ENCODE measurements at regions not wholly inside any gene's neighbourhood (a gene's known extent, or its start where the extent isn't known, plus 50 kb on each side); places are given as distances from the start of the nearest gene placed in this dataset.

DNA sequence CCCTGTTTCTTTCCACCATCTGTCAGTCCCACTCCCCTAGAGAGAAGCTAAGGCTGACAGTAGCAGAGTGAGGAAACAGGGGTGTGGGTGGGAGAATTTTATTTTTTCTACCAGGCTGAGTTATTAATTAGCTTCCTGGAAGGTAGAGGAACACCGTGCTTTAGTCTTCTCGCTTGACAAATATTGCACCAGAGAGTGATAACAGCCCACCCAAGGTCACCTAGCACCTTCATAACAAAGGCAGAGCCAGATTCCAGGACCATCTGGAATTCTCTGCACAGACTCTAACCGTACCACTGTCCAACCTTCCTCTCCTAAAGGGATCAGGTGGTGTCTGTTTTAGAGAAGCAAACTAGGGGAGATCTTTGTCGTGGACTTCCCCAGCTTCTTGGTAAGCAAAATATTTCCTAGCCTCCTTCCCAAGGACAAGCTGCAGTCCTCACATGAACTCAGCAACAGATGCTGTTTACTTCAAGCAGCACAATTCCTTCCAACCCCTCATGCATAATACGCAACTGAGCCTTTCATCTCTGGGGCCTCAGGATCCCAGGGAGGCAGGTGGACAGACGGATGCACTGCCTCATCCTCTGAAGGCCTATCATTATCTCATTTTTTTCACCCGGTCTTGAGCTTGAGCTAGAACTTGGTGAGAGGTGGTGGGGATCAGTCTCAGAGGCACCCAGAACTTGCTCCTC lies 308.7 kb upstream of the BRINP1 start (continued):
- TF ChIP-seq, protein P1, sequence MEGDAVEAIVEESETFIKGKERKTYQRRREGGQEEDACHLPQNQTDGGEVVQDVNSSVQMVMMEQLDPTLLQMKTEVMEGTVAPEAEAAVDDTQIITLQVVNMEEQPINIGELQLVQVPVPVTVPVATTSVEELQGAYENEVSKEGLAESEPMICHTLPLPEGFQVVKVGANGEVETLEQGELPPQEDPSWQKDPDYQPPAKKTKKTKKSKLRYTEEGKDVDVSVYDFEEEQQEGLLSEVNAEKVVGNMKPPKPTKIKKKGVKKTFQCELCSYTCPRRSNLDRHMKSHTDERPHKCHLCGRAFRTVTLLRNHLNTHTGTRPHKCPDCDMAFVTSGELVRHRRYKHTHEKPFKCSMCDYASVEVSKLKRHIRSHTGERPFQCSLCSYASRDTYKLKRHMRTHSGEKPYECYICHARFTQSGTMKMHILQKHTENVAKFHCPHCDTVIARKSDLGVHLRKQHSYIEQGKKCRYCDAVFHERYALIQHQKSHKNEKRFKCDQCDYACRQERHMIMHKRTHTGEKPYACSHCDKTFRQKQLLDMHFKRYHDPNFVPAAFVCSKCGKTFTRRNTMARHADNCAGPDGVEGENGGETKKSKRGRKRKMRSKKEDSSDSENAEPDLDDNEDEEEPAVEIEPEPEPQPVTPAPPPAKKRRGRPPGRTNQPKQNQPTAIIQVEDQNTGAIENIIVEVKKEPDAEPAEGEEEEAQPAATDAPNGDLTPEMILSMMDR (IDR thresholded peaks at IDR 0.05) = no peak
- TF ChIP-seq, protein P2, sequence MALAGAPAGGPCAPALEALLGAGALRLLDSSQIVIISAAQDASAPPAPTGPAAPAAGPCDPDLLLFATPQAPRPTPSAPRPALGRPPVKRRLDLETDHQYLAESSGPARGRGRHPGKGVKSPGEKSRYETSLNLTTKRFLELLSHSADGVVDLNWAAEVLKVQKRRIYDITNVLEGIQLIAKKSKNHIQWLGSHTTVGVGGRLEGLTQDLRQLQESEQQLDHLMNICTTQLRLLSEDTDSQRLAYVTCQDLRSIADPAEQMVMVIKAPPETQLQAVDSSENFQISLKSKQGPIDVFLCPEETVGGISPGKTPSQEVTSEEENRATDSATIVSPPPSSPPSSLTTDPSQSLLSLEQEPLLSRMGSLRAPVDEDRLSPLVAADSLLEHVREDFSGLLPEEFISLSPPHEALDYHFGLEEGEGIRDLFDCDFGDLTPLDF (CRISPR knock-in tag; IDR thresholded peaks at IDR 0.05) = no peak
- TF ChIP-seq PREB (CRISPR knock-in tag; IDR thresholded peaks at IDR 0.05; ENCODE audit: borderline replicate concordance) = no peak

GRCh38 chr9:119675951-119676350 lies 306.7 kb upstream of the BRINP1 start:
- peak overlapping the region; percentile 83; the same call in 1 of the 2 replicates for H3K27ac Mint-ChIP-seq
- CTCF ChIA-PET = interaction anchor here (0.7 to 1.4 kb wide), 2 partner anchors 116 to 120 kb away, joined by 3 to 5 read pairs; no protein-coding TSS in a partner anchor
- H3K27me3 Mint-ChIP-seq (ENCODE audit: low read depth) = no peaks in the 10 kb centered on the region; the same call in 1 of the 2 replicates
- H3K4me1 Mint-ChIP-seq = peaks cover 33% of the 10 kb centered on the region
- no peak overlapping the region; the same call in 1 of the 2 replicates for H3K4me3 Mint-ChIP-seq
- DNase-seq (ENCODE audit: low spot score) (no peak), ATAC-seq (peak; percentile 71)
- H3K9me3 Mint-ChIP-seq = no peaks in the 10 kb centered on the region
- H3K36me3 Mint-ChIP-seq = no peaks in the 10 kb centered on the region
- POLR2A ChIA-PET = no interaction called here
- no peak for TF ChIP-seq FOXK1 (CRISPR knock-in tag; IDR thresholded peaks at IDR 0.05)
- no peak for TF ChIP-seq CDX4 (CRISPR knock-in tag; IDR thresholded peaks at IDR 0.05; ENCODE audit: borderline replicate concordance)
- TF ChIP-seq, protein P3, sequence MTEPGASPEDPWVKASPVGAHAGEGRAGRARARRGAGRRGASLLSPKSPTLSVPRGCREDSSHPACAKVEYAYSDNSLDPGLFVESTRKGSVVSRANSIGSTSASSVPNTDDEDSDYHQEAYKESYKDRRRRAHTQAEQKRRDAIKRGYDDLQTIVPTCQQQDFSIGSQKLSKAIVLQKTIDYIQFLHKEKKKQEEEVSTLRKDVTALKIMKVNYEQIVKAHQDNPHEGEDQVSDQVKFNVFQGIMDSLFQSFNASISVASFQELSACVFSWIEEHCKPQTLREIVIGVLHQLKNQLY (CRISPR knock-in tag; IDR thresholded peaks at IDR 0.05) = no peak
- TF ChIP-seq, protein P4, sequence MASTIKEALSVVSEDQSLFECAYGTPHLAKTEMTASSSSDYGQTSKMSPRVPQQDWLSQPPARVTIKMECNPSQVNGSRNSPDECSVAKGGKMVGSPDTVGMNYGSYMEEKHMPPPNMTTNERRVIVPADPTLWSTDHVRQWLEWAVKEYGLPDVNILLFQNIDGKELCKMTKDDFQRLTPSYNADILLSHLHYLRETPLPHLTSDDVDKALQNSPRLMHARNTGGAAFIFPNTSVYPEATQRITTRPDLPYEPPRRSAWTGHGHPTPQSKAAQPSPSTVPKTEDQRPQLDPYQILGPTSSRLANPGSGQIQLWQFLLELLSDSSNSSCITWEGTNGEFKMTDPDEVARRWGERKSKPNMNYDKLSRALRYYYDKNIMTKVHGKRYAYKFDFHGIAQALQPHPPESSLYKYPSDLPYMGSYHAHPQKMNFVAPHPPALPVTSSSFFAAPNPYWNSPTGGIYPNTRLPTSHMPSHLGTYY (CRISPR knock-in tag; IDR thresholded peaks at IDR 0.05) = no peak
- TF ChIP-seq, protein P5, sequence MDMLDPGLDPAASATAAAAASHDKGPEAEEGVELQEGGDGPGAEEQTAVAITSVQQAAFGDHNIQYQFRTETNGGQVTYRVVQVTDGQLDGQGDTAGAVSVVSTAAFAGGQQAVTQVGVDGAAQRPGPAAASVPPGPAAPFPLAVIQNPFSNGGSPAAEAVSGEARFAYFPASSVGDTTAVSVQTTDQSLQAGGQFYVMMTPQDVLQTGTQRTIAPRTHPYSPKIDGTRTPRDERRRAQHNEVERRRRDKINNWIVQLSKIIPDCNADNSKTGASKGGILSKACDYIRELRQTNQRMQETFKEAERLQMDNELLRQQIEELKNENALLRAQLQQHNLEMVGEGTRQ (CRISPR knock-in tag; IDR thresholded peaks at IDR 0.05) = peak; percentile 67
- peak; percentile 43; the same call in 1 of the 2 replicates for TF ChIP-seq ZNF423 (CRISPR knock-in tag; IDR thresholded peaks at IDR 0.05)
- TF ChIP-seq TCF7 (CRISPR knock-in tag; IDR thresholded peaks at IDR 0.05; ENCODE audit: low read depth) = no peak
- TF ChIP-seq, protein P6, sequence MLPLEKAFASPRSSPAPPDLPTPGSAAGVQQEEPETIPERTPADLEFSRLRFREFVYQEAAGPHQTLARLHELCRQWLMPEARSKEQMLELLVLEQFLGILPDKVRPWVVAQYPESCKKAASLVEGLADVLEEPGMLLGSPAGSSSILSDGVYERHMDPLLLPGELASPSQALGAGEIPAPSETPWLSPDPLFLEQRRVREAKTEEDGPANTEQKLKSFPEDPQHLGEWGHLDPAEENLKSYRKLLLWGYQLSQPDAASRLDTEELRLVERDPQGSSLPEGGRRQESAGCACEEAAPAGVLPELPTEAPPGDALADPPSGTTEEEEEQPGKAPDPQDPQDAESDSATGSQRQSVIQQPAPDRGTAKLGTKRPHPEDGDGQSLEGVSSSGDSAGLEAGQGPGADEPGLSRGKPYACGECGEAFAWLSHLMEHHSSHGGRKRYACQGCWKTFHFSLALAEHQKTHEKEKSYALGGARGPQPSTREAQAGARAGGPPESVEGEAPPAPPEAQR (CRISPR knock-in tag; IDR thresholded peaks at IDR 0.05) = no peak
- no peak for TF ChIP-seq MXD4 (CRISPR knock-in tag; IDR thresholded peaks at IDR 0.05; ENCODE audit: borderline replicate concordance)
- 0 out of 2 replicates have a peak, but pooled peaks have one; percentile 22 for TF ChIP-seq TEAD1 (CRISPR knock-in tag; IDR thresholded peaks at IDR 0.05)
- no peak for TF ChIP-seq NR1H2 (CRISPR knock-in tag; IDR thresholded peaks at IDR 0.05)
- TF ChIP-seq ZNF317 (CRISPR knock-in tag; IDR thresholded peaks at IDR 0.05; ENCODE audit: borderline replicate concordance, low read depth) = no peak
- TF ChIP-seq NFE2L1 (CRISPR knock-in tag; IDR thresholded peaks at IDR 0.05) = no peak
- no peak for TF ChIP-seq MYBL2 (CRISPR knock-in tag; IDR thresholded peaks at IDR 0.05)
- no peak for TF ChIP-seq FOXP1 (CRISPR knock-in tag; IDR thresholded peaks at IDR 0.05; ENCODE audit: borderline replicate concordance)
- TF ChIP-seq, protein P7, sequence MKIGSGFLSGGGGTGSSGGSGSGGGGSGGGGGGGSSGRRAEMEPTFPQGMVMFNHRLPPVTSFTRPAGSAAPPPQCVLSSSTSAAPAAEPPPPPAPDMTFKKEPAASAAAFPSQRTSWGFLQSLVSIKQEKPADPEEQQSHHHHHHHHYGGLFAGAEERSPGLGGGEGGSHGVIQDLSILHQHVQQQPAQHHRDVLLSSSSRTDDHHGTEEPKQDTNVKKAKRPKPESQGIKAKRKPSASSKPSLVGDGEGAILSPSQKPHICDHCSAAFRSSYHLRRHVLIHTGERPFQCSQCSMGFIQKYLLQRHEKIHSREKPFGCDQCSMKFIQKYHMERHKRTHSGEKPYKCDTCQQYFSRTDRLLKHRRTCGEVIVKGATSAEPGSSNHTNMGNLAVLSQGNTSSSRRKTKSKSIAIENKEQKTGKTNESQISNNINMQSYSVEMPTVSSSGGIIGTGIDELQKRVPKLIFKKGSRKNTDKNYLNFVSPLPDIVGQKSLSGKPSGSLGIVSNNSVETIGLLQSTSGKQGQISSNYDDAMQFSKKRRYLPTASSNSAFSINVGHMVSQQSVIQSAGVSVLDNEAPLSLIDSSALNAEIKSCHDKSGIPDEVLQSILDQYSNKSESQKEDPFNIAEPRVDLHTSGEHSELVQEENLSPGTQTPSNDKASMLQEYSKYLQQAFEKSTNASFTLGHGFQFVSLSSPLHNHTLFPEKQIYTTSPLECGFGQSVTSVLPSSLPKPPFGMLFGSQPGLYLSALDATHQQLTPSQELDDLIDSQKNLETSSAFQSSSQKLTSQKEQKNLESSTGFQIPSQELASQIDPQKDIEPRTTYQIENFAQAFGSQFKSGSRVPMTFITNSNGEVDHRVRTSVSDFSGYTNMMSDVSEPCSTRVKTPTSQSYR (CRISPR knock-in tag; IDR thresholded peaks at IDR 0.05) = no peak
- TF ChIP-seq KAT7 (CRISPR knock-in tag; IDR thresholded peaks at IDR 0.05; ENCODE audit: borderline replicate concordance) = no peak
- no peak for TF ChIP-seq ZNF219 (CRISPR knock-in tag; IDR thresholded peaks at IDR 0.05; ENCODE audit: borderline replicate concordance)
- no peak for TF ChIP-seq GTF2I (CRISPR knock-in tag; conservative IDR thresholded peaks at IDR 0.05)
- no peak for TF ChIP-seq SMAD4 (CRISPR knock-in tag; IDR thresholded peaks at IDR 0.05)
